HUES48 (cell line): ENCODE measurements at regions not wholly inside any gene's neighbourhood (a gene's known extent, or its start where the extent isn't known, plus 50 kb on each side); places are given as distances from the start of the nearest gene placed in this dataset.
"Not testable (repeated sequence)": the region's sequence is repeated elsewhere in the genome, so short reads cannot be mapped to it uniquely, and the experiment has no call there.

Experiments used
- H3K27ac ChIP-seq: one replicate; pipeline ENCODE4 v1.7.0; 2013; ENCODE audit warnings: low read depth, low read length, inconsistent platforms
- H3K27me3 ChIP-seq: 2 replicates; pipeline ENCODE4 v1.6.1; 2013; ENCODE audit warnings: mild to moderate bottlenecking, low read length; ENCODE audit not compliant: control insufficient read depth, insufficient read depth
- H3K36me3 ChIP-seq: 2 replicates; pipeline ENCODE4 v1.6.1; 2013; ENCODE audit warnings: low read length; ENCODE audit not compliant: control insufficient read depth, insufficient read depth
- H3K4me1 ChIP-seq: 2 replicates; pipeline ENCODE4 v1.6.1; 2013; ENCODE audit warnings: mild to moderate bottlenecking, low read length; ENCODE audit not compliant: control insufficient read depth, insufficient read depth
- H3K4me3 ChIP-seq: 2 replicates; pipeline ENCODE4 v1.5.1; 2013; ENCODE audit warnings: mild to moderate bottlenecking, low read depth, low read length
- H3K9ac ChIP-seq: 2 replicates; pipeline ENCODE4 v1.6.1; 2013; ENCODE audit warnings: mild to moderate bottlenecking, low read depth, low read length, moderate library complexity
- H3K9me3 ChIP-seq: 2 replicates; pipeline ENCODE4 v1.6.1; 2013; ENCODE audit warnings: low read length; ENCODE audit not compliant: control insufficient read depth, insufficient read depth

DNA sequence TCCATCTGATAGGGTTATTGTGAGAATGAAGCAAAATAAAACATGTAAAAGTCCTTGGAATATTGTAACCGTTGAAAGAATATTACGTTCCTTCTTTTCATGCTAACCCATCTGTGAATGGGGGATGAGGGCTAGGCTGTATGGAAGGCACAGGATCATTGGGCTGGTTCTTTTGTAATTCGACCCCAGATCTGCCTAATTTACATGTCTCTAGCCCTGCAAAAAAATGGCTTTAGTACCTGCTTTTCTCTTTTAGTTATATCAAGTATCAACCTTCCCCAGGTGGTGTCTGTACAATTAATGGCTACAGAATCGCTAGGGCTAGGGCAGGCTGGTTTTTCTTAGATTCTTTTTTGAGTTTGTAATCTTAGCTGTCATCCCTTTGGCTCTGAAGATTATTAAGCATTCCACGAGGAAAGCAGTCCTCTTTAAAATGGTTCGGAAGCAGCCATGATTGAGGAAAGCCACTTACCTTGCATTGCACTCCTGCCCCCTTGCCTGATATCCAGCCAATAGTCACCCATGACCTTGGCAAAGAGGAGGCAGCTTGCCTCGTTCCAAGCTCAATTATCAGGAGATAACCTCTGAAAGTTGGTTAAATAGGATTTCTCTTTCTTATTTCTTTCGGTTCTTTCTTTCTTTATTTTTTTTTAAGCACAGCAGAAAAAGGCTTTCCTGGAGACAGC, 153.9 kb upstream of the ZKSCAN2 start:
- Histone ChIP-seq H3K27ac (no peak overlapping the region), H3K9me3 (no peaks in the 10 kb centered on the region)

DNA sequence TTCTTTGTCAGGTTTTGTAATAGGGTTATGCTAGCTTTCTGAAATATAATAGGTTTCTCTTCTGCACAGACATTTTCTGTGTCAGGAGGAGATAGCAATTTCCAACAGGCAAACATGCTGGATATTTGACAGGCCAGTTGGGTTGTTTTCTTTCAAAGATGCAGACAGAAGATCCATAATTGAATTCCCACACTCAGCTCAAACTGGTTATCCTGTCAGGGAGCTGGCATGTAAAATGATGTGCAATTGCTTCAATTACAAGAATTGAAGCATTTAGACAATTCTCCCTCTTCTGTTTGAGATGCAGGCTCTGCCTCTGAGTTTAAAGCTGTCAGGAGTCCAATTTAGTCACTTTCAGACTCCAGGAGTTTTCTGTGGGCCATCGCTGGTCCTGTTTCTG, 146.2 kb upstream of the ZKSCAN2 start:
- no peaks in the 10 kb centered on the region for H3K4me1 ChIP-seq
- no peak overlapping the region for H3K9ac ChIP-seq
- H3K36me3 ChIP-seq, result no peaks in the 10 kb centered on the region
- no peaks in the 10 kb centered on the region for H3K27me3 ChIP-seq
- no peak overlapping the region for H3K27ac ChIP-seq
- H3K9me3 ChIP-seq, result peaks cover 3% of the 10 kb centered on the region; the same call in 1 of the 2 replicates
- no peak overlapping the region for H3K4me3 ChIP-seq

More for the DNA sequence above, 153.9 kb upstream of the ZKSCAN2 start:
- Histone ChIP-seq H3K4me3 (no peak overlapping the region), H3K9ac (no peak overlapping the region), H3K27me3 (no peaks in the 10 kb centered on the region), H3K36me3 (no peaks in the 10 kb centered on the region), H3K4me1 (peaks cover 6% of the 10 kb centered on the region; the same call in 1 of the 2 replicates)

DNA sequence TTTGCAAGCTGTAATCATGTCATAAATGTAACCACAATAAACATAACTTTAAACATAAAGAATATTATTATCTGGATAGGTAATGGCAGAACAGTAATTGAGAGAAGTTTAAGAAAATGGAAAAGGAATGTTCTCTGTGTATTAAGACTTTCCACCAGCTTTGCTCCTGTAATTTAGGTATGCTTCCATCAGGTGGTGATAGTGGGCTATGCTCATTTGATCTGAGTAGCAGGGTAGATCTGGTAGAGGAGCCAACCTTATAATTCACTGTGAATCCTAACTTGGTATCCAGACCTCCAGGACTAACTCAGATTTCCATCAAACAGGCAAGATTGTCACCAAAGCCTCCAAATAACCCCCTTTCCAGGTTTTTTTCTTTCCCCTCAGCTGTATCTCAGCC, 137.9 kb upstream of the ZKSCAN2 start:
- Histone ChIP-seq H3K27me3 (no peaks in the 10 kb centered on the region), H3K36me3 (no peaks in the 10 kb centered on the region), H3K4me3 (no peak overlapping the region), H3K9ac (no peak overlapping the region), H3K4me1 (no peaks in the 10 kb centered on the region), H3K9me3 (no peaks in the 10 kb centered on the region), H3K27ac (no peak overlapping the region)

DNA sequence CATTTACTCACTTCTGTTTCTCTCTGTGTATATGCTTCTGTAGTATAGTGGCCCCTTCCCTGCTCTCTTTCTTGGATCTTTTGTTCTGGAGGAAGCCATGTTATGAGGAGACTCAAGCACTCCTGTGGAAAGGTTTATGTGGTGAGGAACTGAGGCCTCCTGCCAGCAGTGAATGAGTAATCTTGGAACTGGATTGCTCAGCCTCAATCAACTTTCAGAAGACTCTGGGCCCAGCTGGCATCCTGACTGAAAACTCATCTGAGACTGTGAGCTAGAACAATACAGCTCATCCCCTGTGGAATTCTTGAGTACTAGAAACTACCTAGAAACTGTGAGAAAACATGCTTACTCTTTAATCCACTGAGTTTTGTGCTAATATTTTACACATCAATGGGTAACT, 133.1 kb upstream of the ZKSCAN2 start:
- no peak overlapping the region for H3K27ac ChIP-seq

DNA sequence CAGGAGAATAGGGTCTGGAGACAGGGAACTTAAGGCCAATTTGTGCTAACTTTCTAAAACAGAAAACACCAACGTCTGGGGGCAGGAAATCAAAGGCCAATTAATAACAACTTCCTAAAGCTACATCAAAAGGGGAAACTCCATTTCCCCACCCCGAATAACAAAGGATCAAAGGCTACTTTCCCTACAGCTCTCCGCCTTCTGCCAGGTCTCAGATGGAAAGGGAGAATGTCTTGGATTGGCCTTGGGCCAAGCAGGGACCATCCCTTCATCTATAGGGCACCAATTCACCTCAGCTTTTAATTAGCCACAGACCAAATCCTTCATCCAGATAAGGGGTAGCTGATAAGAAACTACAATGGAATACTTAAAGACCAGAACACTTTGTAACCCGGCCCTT, 116.9 kb upstream of the ZKSCAN2 start:
- no peaks in the 10 kb centered on the region for H3K36me3 ChIP-seq
- H3K4me1 ChIP-seq, result peaks cover 6% of the 10 kb centered on the region; the same call in 1 of the 2 replicates
- H3K9ac ChIP-seq, result no peak overlapping the region

More for the DNA sequence above, 133.1 kb upstream of the ZKSCAN2 start:
- Histone ChIP-seq H3K36me3 (no peaks in the 10 kb centered on the region), H3K27me3 (no peaks in the 10 kb centered on the region), H3K4me3 (no peak overlapping the region), H3K9me3 (no peaks in the 10 kb centered on the region), H3K4me1 (no peaks in the 10 kb centered on the region), H3K9ac (no peak overlapping the region)

DNA sequence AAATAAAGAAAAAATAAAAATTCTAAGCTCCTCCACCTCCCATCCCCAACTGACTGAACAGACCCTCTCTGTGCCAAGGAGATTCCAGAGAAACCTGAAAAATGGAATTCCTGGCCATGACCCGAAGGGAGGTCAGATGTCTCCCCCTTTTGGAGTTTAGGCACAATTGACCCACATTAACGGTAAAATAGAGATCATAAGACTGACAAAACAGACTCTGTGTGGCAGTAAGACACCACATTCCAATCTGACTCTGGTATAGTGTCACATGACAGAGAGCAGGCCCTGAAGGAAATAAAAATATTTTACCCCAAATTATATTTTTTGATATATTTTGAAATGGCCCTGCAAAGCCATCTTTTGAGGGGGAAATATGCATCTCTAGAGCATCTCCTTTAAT, 115.1 kb upstream of the ZKSCAN2 start:
- H3K36me3 ChIP-seq, result no peaks in the 10 kb centered on the region
- peaks cover 6% of the 10 kb centered on the region; the same call in 1 of the 2 replicates for H3K4me1 ChIP-seq
- no peak overlapping the region for H3K4me3 ChIP-seq
- no peak overlapping the region for H3K27ac ChIP-seq
- no peak overlapping the region for H3K9ac ChIP-seq
- H3K9me3 ChIP-seq, result no peaks in the 10 kb centered on the region
- H3K27me3 ChIP-seq, result no peaks in the 10 kb centered on the region

More for the DNA sequence above, 116.9 kb upstream of the ZKSCAN2 start:
- Histone ChIP-seq H3K9me3 (no peaks in the 10 kb centered on the region), H3K4me3 (no peak overlapping the region), H3K27ac (no peak overlapping the region), H3K27me3 (no peaks in the 10 kb centered on the region)

DNA sequence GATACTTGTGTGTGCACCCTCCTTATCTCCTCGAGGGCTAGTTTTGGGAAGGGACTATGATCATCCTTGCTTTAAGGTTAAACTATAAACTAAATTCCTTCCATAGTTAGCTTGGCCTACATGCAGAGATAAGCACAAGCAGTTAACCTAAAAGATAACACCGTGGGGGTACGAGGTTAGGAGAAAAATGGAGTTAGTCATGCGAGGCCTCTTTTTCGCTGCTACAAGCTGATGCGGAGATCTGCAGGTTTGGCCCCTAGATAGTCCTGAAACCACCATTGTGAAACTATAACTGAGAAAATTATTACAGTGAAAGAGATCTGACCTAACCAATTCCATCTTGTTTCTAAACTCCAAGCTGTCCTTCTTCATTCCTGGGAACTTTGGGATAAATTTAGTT, 113.7 kb upstream of the ZKSCAN2 start:
- H3K9ac ChIP-seq, result no peak overlapping the region
- H3K4me1 ChIP-seq, result peaks cover 6% of the 10 kb centered on the region; the same call in 1 of the 2 replicates
- no peak overlapping the region for H3K27ac ChIP-seq
- no peaks in the 10 kb centered on the region for H3K9me3 ChIP-seq
- H3K27me3 ChIP-seq, result no peaks in the 10 kb centered on the region
- H3K4me3 ChIP-seq, result no peak overlapping the region
- H3K36me3 ChIP-seq, result no peaks in the 10 kb centered on the region

DNA sequence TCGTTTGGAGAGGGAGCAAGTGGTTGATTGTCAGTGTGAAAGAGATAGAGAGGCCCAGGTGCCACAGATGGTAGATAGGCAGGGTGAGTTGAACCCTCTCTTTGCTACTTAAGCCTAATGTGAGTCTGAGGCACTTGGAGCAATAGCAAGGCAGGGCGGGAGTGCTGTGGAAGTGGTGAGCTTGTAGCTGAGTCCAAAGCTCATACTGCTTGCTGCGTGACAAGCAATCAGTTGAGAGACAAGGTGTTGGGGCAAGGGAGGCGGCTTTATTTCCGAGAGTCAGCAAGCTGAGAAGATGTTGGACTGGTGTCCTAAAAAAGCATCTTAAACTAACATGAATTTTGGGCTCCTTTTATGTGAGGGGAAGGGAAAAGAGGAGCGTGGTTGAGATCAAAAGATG, 112.9 kb upstream of the ZKSCAN2 start:
- H3K9me3 ChIP-seq, result no peaks in the 10 kb centered on the region
- H3K27me3 ChIP-seq, result no peaks in the 10 kb centered on the region
- no peak overlapping the region for H3K4me3 ChIP-seq
- no peak overlapping the region for H3K27ac ChIP-seq
- H3K9ac ChIP-seq, result no peak overlapping the region
- no peaks in the 10 kb centered on the region for H3K36me3 ChIP-seq
- peaks cover 6% of the 10 kb centered on the region; the same call in 1 of the 2 replicates for H3K4me1 ChIP-seq

DNA sequence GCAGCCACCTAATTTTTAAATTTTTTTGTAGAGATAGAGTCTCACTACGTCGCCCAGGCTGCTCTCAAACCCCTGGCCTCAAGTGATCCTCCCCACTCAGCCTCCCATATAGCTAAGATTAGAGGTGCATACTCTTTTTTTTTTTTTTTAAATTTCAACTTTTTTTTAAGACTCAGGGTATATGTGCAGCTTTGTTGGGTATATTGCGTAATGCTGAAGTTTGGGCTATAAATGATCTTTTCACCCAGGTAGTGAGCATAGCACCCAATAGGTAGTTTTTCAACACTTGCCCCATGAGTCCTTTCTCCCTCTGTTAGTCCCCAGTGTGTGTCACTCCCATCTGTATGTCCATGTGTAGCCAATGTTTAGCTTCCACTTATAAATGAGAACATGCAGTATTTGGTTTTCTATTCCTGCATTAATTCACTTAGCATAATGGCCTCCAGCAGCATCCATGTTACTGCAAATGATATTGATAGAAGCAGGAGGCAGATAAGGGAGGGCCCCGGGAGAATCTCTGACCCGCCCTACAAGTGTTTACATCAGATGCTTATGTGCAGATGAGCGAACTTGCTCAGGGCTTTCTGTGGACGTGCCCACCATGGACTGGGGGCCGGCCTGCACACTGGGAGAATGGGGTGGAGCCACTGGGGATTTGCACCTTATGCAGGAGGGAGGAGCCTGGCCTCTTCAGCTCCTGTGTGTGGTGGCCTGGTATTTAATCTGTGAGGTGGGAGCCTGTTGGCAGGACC, 110.3 kb upstream of the ZKSCAN2 start:
- peaks cover 3% of the 10 kb centered on the region; the same call in 1 of the 2 replicates for H3K4me1 ChIP-seq
- H3K36me3 ChIP-seq, result no peaks in the 10 kb centered on the region
- H3K27me3 ChIP-seq, result no peaks in the 10 kb centered on the region
- no peak overlapping the region for H3K9ac ChIP-seq
- no peak overlapping the region for H3K4me3 ChIP-seq
- H3K27ac ChIP-seq, result no peak overlapping the region
- no peaks in the 10 kb centered on the region for H3K9me3 ChIP-seq

DNA sequence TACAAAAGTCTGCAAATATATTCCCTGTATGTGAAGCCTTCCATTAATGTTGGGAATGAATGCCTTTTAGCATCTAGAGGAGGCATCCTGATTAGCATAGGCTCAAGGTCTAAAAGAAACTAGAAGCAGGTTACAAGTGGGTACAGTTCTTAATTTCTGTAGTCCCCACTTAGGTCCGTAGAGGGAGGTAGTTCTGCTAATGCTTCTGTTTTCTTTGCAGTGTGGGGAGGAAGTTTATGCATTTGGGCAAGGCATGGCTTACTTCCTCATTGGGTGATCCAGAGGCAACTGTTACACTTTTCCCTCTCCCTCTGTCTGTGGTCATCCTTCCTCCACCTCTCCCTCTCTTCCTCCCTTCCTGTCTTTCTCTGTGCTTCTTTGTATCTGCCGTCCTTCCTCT, 108.4 kb upstream of the ZKSCAN2 start:
- Histone ChIP-seq H3K4me3 (no peak overlapping the region), H3K36me3 (no peaks in the 10 kb centered on the region), H3K27me3 (no peaks in the 10 kb centered on the region), H3K9me3 (no peaks in the 10 kb centered on the region), H3K9ac (no peak overlapping the region), H3K4me1 (no peaks in the 10 kb centered on the region), H3K27ac (no peak overlapping the region)

DNA sequence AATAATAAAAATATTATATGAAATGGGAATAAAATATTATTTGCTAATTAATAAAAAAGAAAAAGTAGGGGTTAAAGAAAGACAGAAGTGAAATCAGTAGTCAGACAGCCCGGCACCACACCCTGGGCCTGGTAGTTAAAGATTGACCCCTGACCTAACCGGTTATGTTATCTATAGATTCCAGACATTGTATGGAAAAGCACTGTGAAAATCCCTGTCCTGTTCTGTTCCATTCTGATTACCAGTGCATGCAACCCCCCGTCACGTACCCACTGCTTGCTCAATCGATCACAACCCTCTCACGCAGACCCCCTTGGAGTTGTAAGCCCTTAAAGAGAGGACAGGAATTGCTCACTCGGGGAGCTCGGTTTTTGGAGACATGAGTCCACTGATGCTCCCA, 101.9 kb upstream of the ZKSCAN2 start:
- not testable (repeated sequence) for H3K4me3 ChIP-seq, H3K9ac ChIP-seq, H3K27me3 ChIP-seq, H3K27ac ChIP-seq, H3K4me1 ChIP-seq, H3K36me3 ChIP-seq, H3K9me3 ChIP-seq
